ENCODE measurements at regions not wholly inside any gene's neighbourhood (a gene's known extent, or its start where the extent isn't known, plus 50 kb on each side); places are given as distances from the start of the nearest gene placed in this dataset.

DNA sequence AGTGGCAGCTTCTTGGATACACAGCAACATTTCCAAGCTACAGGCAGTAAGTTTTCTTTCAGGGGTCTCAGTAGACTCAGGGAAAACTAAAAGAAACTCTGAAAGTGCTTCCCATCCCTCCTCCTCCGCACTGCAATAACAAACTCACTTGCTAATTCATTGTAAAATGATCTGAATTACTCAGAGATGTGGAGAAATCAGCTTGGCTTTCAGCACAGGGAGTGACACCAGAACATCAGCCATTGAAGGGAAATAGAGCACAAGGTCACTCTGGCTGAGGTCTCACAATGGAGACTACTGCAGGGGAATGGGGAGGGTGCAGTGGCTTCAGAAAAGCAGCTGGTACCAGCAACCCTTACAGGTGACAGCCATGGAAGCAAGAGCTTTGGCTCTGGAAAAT is 137.3 kb upstream of the SERP2 start:
- Mint-ChIP-seq H3K27ac (no peak overlapping the region; a peak in 1 of 7 replicates), H3K27me3 (ENCODE audit: low read depth) (no peaks in the 10 kb centered on the region; the same call in 1 of the 2 replicates), H3K4me1 (peaks cover 13 to 16% of the 10 kb centered on the region in 2 experiments), H3K4me3 (no peak overlapping the region), H3K9me3 (no peaks in the 10 kb centered on the region), H3K36me3 (ENCODE audit: insufficient read depth in 1 of 3, low read depth in 3 of 3) (peaks cover 0 to 4% (median 0%) of the 10 kb centered on the region in 3 experiments; a peak in 1 of 7 replicates)
- Histone ChIP-seq H3K79me2 (ENCODE audit: insufficient read depth, low read length) (no peaks in the 10 kb centered on the region), H3K4me2 (ENCODE audit: insufficient read depth, insufficient read length, low read length) (no peak overlapping the region), H2BK120ac (ENCODE audit: low read depth, low read length, poor library complexity, severe bottlenecking) (no peak overlapping the region), H3K23me2 (ENCODE audit: insufficient read length, low read depth, low read length, poor library complexity, severe bottlenecking) (peaks cover 4% of the 10 kb centered on the region), H3K56ac (ENCODE audit: insufficient read length, low read depth, low read length) (no peak overlapping the region), H4K91ac (ENCODE audit: insufficient read length, low read depth, low read length) (no peak overlapping the region), H2BK12ac (ENCODE audit: insufficient read length, low read depth, low read length) (no peak overlapping the region), H3K9ac (ENCODE audit: extremely low read depth, insufficient read length, low read length) (no peak overlapping the region), H3K27ac (ENCODE audit: insufficient read length, low read depth, low read length) (no peak overlapping the region), H2BK15ac (ENCODE audit: low read depth, low read length) (no peak overlapping the region), H4K5ac (ENCODE audit: insufficient read length, low read depth, low read length) (no peak overlapping the region), H3K14ac (ENCODE audit: insufficient read depth, low read length) (no peak overlapping the region), H3K23ac (ENCODE audit: insufficient read length, low read depth, low read length) (no peak overlapping the region), H3K4ac (ENCODE audit: low read depth, low read length) (no peak overlapping the region), H3K27me3 (ENCODE audit: insufficient read depth, low read length) (no peaks in the 10 kb centered on the region), H3K79me1 (ENCODE audit: insufficient read depth, low read depth, low read length, poor library complexity, severe bottlenecking) (no peaks in the 10 kb centered on the region), H4K20me1 (ENCODE audit: control insufficient read depth, insufficient read depth, insufficient read length) (no peaks in the 10 kb centered on the region), H3K18ac (ENCODE audit: insufficient read length, low read depth, low read length) (no peak overlapping the region), H2AFZ (ENCODE audit: low read length) (no peak overlapping the region), H3T11ph (ENCODE audit: low read length) (no peak overlapping the region), H4K8ac (replicated peaks; ENCODE audit: insufficient read length, low read depth, low read length) (no peak overlapping the region), H3K9me3 (ENCODE audit: control insufficient read depth, low read depth, low read length) (no peaks in the 10 kb centered on the region), H3K4me1 (ENCODE audit: insufficient read depth, low read length) (peaks cover 6% of the 10 kb centered on the region), H2AK5ac (ENCODE audit: insufficient read length, low read length) (no peak overlapping the region), H2BK5ac (ENCODE audit: insufficient read length, low read length) (no peak overlapping the region), H2BK20ac (ENCODE audit: low read depth, low read length, poor library complexity, severe bottlenecking) (no peak overlapping the region)
- no CpG with 5 or more reads among the region's 1 CpG for WGBS (ENCODE audit: extremely low coverage, insufficient read length, low lambda C conversion rate)
- TF ChIP-seq, protein P1, sequence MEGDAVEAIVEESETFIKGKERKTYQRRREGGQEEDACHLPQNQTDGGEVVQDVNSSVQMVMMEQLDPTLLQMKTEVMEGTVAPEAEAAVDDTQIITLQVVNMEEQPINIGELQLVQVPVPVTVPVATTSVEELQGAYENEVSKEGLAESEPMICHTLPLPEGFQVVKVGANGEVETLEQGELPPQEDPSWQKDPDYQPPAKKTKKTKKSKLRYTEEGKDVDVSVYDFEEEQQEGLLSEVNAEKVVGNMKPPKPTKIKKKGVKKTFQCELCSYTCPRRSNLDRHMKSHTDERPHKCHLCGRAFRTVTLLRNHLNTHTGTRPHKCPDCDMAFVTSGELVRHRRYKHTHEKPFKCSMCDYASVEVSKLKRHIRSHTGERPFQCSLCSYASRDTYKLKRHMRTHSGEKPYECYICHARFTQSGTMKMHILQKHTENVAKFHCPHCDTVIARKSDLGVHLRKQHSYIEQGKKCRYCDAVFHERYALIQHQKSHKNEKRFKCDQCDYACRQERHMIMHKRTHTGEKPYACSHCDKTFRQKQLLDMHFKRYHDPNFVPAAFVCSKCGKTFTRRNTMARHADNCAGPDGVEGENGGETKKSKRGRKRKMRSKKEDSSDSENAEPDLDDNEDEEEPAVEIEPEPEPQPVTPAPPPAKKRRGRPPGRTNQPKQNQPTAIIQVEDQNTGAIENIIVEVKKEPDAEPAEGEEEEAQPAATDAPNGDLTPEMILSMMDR (conservative IDR thresholded peaks at IDR 0.05), result no peak
- no peak for DNase-seq

Data from H9 (cell line).